ENCODE measurements at regions not wholly inside any gene's neighbourhood (a gene's known extent, or its start where the extent isn't known, plus 50 kb on each side); places are given as distances from the start of the nearest gene placed in this dataset.

DNA sequence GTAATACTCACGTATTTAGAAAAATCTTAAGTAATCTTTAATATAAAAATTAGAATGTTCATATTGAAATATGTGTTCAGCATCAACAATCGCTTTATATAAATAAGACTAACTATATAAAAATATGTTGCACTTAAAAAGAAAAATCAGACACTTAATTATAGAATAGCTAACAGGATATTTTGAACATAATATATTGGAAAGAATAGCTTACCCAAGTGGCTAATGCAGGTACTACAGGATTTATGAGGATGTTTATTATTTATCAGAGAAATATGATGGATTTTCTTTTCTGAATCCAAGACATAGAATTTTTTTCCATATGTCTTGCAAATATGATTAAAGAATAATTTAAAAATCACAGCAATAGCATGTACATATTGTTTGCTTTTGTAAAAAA, 567.9 kb upstream of the GBE1 start:
- 8% methylated on average over 2 of the region's 2 CpGs for WGBS (ENCODE audit: missing lambda C conversion rate)
- no peak for DNase-seq (ENCODE audit: low read depth in 1 of 2, low spot score in 1 of 2)
- CTCF ChIA-PET = no interaction called here
- Histone ChIP-seq H3K9me3 (no peaks in the 10 kb centered on the region), H3K27ac (no peak overlapping the region), H3K4me1 (no peaks in the 10 kb centered on the region), H3K4me3 (no peak overlapping the region), H3K4me2 (no peak overlapping the region)
- ATAC-seq = no peak
- no peak for TF ChIP-seq CBX8 (IDR thresholded peaks at IDR 0.05)
- TF ChIP-seq MAZ (IDR thresholded peaks at IDR 0.05; ENCODE audit: borderline replicate concordance, low read depth, low read length) = no peak
- TF ChIP-seq HOXA7 (CRISPR knock-in tag; IDR thresholded peaks at IDR 0.05) = no peak
- TF ChIP-seq HOXB5 (CRISPR knock-in tag; IDR thresholded peaks at IDR 0.05) = no peak
- TF ChIP-seq NPAS2 (CRISPR knock-in tag; IDR thresholded peaks at IDR 0.05; ENCODE audit: borderline replicate concordance) = no peak
- TF ChIP-seq TFCP2L1 (CRISPR knock-in tag; IDR thresholded peaks at IDR 0.05) = no peak
- TF ChIP-seq FOSB (CRISPR knock-in tag; IDR thresholded peaks at IDR 0.05) = no peak
- TF ChIP-seq SREBF2 (IDR thresholded peaks at IDR 0.05) = no peak
- no peak for TF ChIP-seq ZSCAN20 (CRISPR knock-in tag; IDR thresholded peaks at IDR 0.05)
- TF ChIP-seq PHF8 (IDR thresholded peaks at IDR 0.05; ENCODE audit: borderline replicate concordance, low read depth) = no peak
- no peak for TF ChIP-seq BHLHE40 (IDR thresholded peaks at IDR 0.05; ENCODE audit: low read depth, low read length)
- no peak for TF ChIP-seq HEYL (CRISPR knock-in tag; IDR thresholded peaks at IDR 0.05)
- TF ChIP-seq KDM5A (IDR thresholded peaks at IDR 0.05) = no peak
- TF ChIP-seq PBX3 (IDR thresholded peaks at IDR 0.05) = no peak
- no peak for TF ChIP-seq GATA3 (IDR thresholded peaks at IDR 0.05; ENCODE audit: borderline replicate concordance)
- no peak for FAIRE-seq
- POLR2A ChIA-PET = no interaction called here

DNA sequence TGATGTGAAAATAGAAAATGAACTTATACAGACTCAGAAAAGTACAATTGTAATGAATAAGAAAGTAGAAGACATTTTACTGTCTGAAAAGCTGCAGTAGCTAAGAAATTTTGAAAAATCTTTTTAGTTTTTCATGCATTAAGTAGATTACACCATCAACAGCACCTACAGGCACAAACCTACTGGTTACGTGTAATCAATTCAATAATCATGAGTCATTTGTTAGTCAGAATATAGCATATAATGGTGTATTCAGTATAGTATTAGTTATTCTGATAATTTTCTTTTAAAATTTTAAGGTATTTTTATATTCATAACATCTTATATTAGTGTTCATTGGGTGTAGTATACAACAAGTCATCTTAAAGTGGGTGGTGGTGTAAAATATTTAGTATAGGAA, 550.5 kb upstream of the GBE1 start:
- Histone ChIP-seq H3K4me3 (no peak overlapping the region), H3K4me1 (no peaks in the 10 kb centered on the region), H3K27ac (no peak overlapping the region), H3K9me3 (no peaks in the 10 kb centered on the region), H3K4me2 (no peak overlapping the region)
- ATAC-seq (no peak), FAIRE-seq (no peak), DNase-seq (ENCODE audit: low read depth in 1 of 2, low spot score in 1 of 2) (no peak)
- ChIA-PET POLR2A (no interaction called here), CTCF (no interaction called here)
- 77% methylated on average over 1 of the region's 1 CpG for WGBS (ENCODE audit: missing lambda C conversion rate)
- TF ChIP-seq CTCF (IDR thresholded peaks at IDR 0.05) = no peak
- no peak for TF ChIP-seq ZSCAN20 (CRISPR knock-in tag; IDR thresholded peaks at IDR 0.05)
- TF ChIP-seq BCL3 (IDR thresholded peaks at IDR 0.05) = no peak
- no peak for TF ChIP-seq ESRRA (IDR thresholded peaks at IDR 0.05; ENCODE audit: borderline replicate concordance, low read length)
- TF ChIP-seq CBX2 (IDR thresholded peaks at IDR 0.05; ENCODE audit: borderline replicate concordance, low read depth) = no peak
- TF ChIP-seq JUNB (IDR thresholded peaks at IDR 0.05) = no peak
- no peak for TF ChIP-seq RCOR1 (IDR thresholded peaks at IDR 0.05; ENCODE audit: low read depth, low read length)
- no peak for TF ChIP-seq E2F6 (IDR thresholded peaks at IDR 0.05; ENCODE audit: borderline replicate concordance, low read depth)
- TF ChIP-seq, protein P1, sequence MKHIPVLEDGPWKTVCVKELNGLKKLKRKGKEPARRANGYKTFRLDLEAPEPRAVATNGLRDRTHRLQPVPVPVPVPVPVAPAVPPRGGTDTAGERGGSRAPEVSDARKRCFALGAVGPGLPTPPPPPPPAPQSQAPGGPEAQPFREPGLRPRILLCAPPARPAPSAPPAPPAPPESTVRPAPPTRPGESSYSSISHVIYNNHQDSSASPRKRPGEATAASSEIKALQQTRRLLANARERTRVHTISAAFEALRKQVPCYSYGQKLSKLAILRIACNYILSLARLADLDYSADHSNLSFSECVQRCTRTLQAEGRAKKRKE (CRISPR knock-in tag; IDR thresholded peaks at IDR 0.05; ENCODE audit: low read depth) = no peak
- TF ChIP-seq RNF2 (IDR thresholded peaks at IDR 0.05; ENCODE audit: borderline replicate concordance, low read depth) = no peak
- no peak for TF ChIP-seq BHLHE40 (IDR thresholded peaks at IDR 0.05; ENCODE audit: low read depth, low read length)
- TF ChIP-seq MYC (IDR thresholded peaks at IDR 0.05; ENCODE audit: borderline replicate concordance, low read length) = no peak
- no peak for TF ChIP-seq EP300 (IDR thresholded peaks at IDR 0.05)
- no peak for TF ChIP-seq ZC3H11A (IDR thresholded peaks at IDR 0.05)
- TF ChIP-seq RFX5 (IDR thresholded peaks at IDR 0.05) = no peak
- TF ChIP-seq CHD4 (IDR thresholded peaks at IDR 0.05; ENCODE audit: borderline replicate concordance) = no peak
- TF ChIP-seq RARB (CRISPR knock-in tag; IDR thresholded peaks at IDR 0.05) = no peak
- TF ChIP-seq REST (IDR thresholded peaks at IDR 0.05) = no peak
- no peak for TF ChIP-seq SMC3 (IDR thresholded peaks at IDR 0.05)
